ENCODE measurements at regions not wholly inside any gene's neighbourhood (a gene's known extent, or its start where the extent isn't known, plus 50 kb on each side); places are given as distances from the start of the nearest gene placed in this dataset.
"Not testable (repeated sequence)": the region's sequence is repeated elsewhere in the genome, so short reads cannot be mapped to it uniquely, and the experiment has no call there.

GRCh38 chr2:8500124-8501054, 181.5 kb upstream of the ID2 start:
- DNase-seq (ENCODE audit: low read depth): no peak

- no peak for DNase-seq (ENCODE audit: low read depth)
These were observed 180.7 kb upstream of the ID2 start for GRCh38 chr2:8501061-8501720.

GRCh38 chr2:8502316-8502715, 179.5 kb upstream of the ID2 start:
- no peak for DNase-seq (ENCODE audit: low read depth)

GRCh38 chr2:8505311-8505920, 176.4 kb upstream of the ID2 start:
- no peak for DNase-seq (ENCODE audit: low read depth)

- DNase-seq (ENCODE audit: low read depth): no peak
These were observed 175.1 kb upstream of the ID2 start for GRCh38 chr2:8506746-8507145.

GRCh38 chr2:8508766-8509165, 173.1 kb upstream of the ID2 start:
- no peak for DNase-seq (ENCODE audit: low read depth)

GRCh38 chr2:8509621-8510020, 172.2 kb upstream of the ID2 start:
- DNase-seq (ENCODE audit: low read depth): no peak

- DNase-seq (ENCODE audit: low read depth): not testable (repeated sequence)
These were observed 171.8 kb upstream of the ID2 start for GRCh38 chr2:8510055-8510454.

GRCh38 chr2:8510519-8510918, 171.3 kb upstream of the ID2 start:
- DNase-seq (ENCODE audit: low read depth): no peak

GRCh38 chr2:8511868-8512612, 169.8 kb upstream of the ID2 start:
- DNase-seq (ENCODE audit: low read depth): peak; percentile 81

GRCh38 chr2:8513601-8514273, 168.1 kb upstream of the ID2 start:
- DNase-seq (ENCODE audit: low read depth): no peak

GRCh38 chr2:8514274-8514662, 167.6 kb upstream of the ID2 start:
- no peak for DNase-seq (ENCODE audit: low read depth)

GRCh38 chr2:8514796-8515758, 166.8 kb upstream of the ID2 start:
- DNase-seq (ENCODE audit: low read depth): peak; percentile 33

GRCh38 chr2:8515864-8516533, 165.9 kb upstream of the ID2 start:
- peak; percentile 8 for DNase-seq (ENCODE audit: low read depth)

GRCh38 chr2:8517850-8518498, 163.9 kb upstream of the ID2 start:
- no peak for DNase-seq (ENCODE audit: low read depth)

GRCh38 chr2:8518979-8519668, 162.7 kb upstream of the ID2 start:
- no peak for DNase-seq (ENCODE audit: low read depth)

- no peak for DNase-seq (ENCODE audit: low read depth)
These were observed 161.0 kb upstream of the ID2 start for GRCh38 chr2:8520791-8521344.

GRCh38 chr2:8522687-8523086, 159.2 kb upstream of the ID2 start:
- no peak for DNase-seq (ENCODE audit: low read depth)
